NCI-H510A (cell line): ENCODE measurements at regions not wholly inside any gene's neighbourhood (a gene's known extent, or its start where the extent isn't known, plus 50 kb on each side); places are given as distances from the start of the nearest gene placed in this dataset.
A peak's percentile ranks its signal among the peaks of the same experiment; 100 is the strongest.
"Not testable (repeated sequence)": the region's sequence is repeated elsewhere in the genome, so short reads cannot be mapped to it uniquely, and the experiment has no call there.

Experiments used
- DNase-seq: peaks from one replicate; lab custom pipeline; 2025; lab: John Stamatoyannopoulos, UW

GRCh38 chr15:28789401-28790114 lies 58.9 kb downstream of the GOLGA6L7 start:
- DNase-seq = peak; percentile 75

- DNase-seq = peak; percentile 4
Measured at GRCh38 chr15:28788649-28789400, 59.6 kb downstream of the GOLGA6L7 start.

- not testable (repeated sequence) for DNase-seq
Measured at GRCh38 chr15:28788176-28788575, 60.3 kb downstream of the GOLGA6L7 start.

- no peak for DNase-seq
Measured at GRCh38 chr15:28786521-28786920, 61.9 kb downstream of the GOLGA6L7 start.

GRCh38 chr15:28784347-28785163 lies 63.9 kb downstream of the GOLGA6L7 start:
- not testable (repeated sequence) for DNase-seq

GRCh38 chr15:28783873-28784272 lies 64.6 kb downstream of the GOLGA6L7 start:
- no peak for DNase-seq

- DNase-seq = no peak
Measured at GRCh38 chr15:28783466-28783865, 65.0 kb downstream of the GOLGA6L7 start.

- not testable (repeated sequence) for DNase-seq
Measured at GRCh38 chr15:28778397-28778796, 66.2 kb upstream of the GOLGA8M start.

- not testable (repeated sequence) for DNase-seq
Measured at GRCh38 chr15:28772857-28773256, 60.6 kb upstream of the GOLGA8M start.
